ENCODE measurements at regions not wholly inside any gene's neighbourhood (a gene's known extent, or its start where the extent isn't known, plus 50 kb on each side); places are given as distances from the start of the nearest gene placed in this dataset.

GRCh38 chr2:201969241-201969937 is 64.3 kb upstream of the FZD7 start:
- DNase-seq: no peak

DNA sequence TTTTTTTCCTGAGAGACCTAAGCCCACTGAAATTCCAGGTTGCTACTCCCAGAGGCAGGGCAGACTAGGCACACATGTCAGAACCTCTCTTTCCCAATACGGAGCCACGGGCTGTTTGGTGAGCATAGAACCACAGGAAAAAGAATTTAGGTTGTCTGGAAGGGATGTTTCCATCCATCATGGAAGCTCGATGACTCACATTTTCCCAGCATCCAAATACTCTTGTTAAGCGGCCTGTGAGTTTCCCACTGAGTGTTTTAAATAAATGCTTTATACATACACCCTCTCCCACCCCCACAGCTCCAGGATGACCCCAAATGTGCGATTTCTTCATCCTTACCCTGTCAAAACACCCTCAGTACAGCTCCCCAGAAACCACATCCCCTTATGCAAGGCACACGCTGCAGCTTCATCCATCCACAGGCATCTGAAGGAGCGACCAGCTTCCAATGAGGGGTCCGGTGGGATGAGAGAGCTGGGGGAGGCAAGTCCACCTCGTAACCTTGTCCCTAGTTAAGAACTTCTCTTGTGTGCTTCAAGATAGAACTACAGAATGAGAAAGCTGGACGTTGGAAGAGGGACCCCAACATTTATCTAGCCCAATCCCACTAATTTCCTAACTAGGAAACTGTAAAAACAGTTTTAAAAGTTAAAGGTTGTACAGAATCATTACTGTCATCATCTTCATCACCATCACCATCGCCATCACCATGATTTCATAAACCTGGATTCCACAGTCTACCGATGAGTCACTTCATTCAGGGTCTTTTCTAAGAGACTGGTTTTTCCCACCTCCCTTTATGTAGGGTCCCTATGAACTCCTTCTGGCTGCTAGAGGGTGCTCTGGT is 63.5 kb upstream of the FZD7 start:
- no peak for DNase-seq

GRCh38 chr2:201970786-201971108 is 62.9 kb upstream of the FZD7 start:
- no peak for DNase-seq

DNA sequence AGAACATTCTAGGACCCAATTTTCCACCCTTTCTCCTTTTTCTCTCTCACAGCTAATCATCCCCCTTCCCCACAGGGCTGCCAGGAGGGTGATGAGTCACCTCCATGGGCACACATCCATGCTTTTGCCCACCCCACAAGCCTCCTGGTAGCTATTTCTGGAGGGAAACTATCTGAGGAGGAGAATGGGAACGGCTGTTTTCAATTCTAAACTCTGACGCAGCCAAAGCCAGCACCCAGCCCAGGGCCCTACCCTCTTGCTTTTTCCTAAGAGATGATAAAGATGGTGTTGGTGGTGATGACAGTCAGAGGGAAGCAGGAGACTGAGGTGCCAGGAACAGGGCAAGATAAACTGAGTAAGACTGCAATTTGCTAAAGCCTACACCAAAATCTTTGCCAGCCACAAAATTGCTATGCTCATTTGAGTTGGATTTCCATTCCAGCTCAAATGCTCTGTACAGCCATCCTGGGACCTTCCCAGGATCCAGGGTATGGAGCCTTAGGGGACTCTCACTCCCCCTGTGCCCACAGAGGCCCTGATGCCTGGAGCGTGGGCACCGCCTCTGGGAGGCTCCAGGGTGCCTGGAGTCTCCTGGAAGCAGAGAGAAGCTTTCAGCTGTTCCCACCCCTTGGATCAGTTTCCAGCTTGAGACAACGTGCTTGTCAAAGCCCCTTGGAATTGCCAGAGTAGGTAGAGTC is 62.0 kb upstream of the FZD7 start:
- no peak for DNase-seq

DNA sequence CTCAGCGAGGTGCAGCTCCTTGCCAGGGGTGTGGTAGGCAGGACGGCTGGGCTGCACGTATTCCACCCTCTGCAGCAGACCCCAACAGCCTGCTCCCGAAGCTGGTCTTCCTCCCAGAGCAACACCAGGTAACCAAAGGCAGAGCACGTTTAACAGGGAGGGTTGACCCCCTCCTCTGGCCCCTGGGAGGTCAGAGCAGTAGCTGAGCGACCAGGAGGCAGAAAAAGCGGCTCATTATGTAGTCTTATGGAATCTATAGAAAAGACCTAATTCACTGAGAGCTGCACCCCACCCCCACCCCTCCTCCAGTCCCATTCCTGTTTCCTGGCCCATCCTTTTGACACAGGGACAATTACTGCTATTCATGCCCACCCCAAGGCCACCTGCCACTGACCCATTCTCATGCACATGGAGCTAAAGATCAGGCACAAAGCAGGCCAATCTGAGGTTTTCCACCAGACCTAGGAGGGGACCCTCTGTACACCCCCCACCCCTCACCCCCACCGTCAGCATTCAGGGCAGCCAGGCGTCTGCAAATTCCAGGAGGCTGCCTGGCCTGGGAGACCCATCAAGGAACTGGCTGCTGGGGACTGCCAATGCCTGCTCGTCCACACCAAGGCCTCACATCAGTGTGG is 60.9 kb upstream of the FZD7 start:
- no peak for DNase-seq

DNA sequence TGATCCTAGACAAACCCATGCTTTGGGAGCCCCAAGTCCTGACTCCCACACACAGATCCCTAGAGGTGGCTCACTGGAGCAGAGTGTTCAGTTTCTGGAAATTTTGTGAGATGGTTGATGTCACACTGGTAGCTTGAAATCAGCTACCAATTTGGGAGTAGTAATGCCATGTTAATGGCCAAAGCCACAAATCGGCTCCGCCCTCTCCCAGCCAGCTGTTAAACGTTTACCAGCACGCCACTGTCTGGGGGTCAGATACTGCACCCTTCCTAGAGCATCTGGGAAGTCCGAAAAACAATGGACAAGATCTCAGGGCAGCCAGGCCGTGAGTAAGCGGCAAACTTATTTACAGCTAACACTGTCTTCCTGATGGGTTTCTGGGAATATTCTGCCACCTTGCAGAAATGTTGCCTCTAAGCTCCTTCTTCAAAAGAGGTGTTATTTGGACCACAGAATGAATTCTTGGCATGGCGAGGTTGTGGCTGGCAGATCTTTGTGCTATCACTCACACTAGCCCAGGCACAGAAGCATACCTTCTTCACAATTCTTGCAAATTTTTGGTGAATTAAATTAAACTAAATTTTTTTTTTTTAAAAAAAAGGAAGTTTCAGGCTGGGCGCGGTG is 60.2 kb upstream of the FZD7 start:
- no peak for DNase-seq

- DNase-seq: no peak
These were observed 59.2 kb upstream of the FZD7 start for GRCh38 chr2:201974171-201975100.

DNA sequence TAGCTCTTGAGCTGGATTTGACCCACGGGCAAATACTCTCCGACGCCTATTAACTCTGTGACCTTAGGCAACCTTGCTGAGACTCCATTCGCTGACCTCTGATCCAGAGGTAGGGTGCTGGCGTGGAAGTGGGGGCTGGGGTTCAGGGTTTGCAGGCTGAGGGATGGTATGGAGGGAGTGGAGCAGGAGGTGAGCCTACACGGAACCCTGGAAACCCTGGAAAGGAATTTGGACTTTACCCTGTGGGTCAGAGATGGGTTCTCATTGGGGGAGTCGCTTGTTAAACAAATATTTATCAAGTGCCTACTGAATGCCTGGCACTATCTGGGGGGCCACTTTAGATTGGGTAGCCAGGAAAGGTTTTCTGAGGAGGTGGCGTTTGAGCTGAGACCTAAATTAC is 58.2 kb upstream of the FZD7 start:
- DNase-seq: no peak

GRCh38 chr2:201975964-201976612 is 57.6 kb upstream of the FZD7 start:
- no peak for DNase-seq

DNA sequence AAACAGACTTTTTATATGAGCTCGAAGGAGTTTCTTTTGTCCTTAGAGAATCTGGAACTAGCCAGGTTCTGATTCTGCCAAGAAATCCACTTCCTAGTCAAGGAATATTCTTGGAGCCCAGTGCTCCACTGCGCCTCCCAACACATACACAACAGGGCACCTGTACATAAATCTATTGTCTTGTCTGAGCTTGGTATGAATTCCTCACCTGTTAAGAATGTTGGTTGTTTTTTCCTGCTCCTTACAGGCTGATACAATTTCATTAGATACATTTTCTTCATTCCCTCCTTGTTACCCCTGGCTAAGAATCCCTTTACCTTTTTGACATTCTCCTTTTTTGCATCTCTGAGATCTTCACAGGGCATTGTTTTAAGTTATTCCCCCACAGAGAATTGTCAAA is 56.0 kb upstream of the FZD7 start:
- DNase-seq: no peak

DNA sequence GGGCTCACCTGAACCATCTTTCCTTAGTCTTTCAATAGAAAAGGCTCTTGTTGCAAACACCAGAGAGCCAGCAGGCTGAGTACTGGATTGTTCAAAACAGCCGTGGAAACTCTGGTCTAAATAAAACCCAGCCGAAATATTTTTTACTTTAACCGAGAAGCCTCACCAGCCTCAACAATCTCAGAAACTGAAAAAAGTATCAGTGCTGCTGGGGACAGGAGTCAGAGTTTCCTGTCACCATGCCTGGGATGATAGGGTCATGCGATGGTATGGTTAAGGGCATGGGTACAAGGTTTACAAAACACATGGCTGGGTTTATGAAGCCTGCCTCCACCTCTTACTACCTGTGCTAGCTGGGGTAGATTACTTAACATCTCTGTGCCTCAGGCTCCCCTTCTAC is 55.3 kb upstream of the FZD7 start:
- DNase-seq: no peak

- no peak for DNase-seq
These were observed 54.7 kb upstream of the FZD7 start for GRCh38 chr2:201978986-201979385.

GRCh38 chr2:201980389-201980821 is 53.2 kb upstream of the FZD7 start:
- DNase-seq: no peak

GRCh38 chr2:201980946-201981345 is 52.7 kb upstream of the FZD7 start:
- DNase-seq: no peak

DNA sequence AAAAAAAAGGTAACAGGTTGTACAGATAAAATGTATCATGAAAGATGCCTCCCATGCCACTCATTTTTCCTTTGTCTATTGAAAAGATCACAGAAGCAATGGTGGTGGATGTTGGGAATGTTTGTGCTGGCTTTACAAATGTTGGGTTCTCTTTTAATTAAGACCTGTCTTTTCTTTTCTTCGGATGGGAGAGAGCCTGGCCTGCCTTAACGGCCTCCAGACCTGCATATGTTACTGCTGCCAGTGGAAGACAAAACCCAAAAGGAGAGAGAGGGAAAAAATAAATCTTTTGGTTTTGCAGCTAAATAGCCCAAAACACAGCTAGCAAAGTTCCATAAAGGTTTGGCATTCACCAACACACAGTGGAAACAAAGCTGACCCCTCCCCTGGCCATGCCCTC is 50.5 kb upstream of the FZD7 start:
- no peak for DNase-seq

- DNase-seq: no peak
These were observed 49.9 kb upstream of the FZD7 start for GRCh38 chr2:201983800-201984199.
